ENCODE measurements at regions not wholly inside any gene's neighbourhood (a gene's known extent, or its start where the extent isn't known, plus 50 kb on each side); places are given as distances from the start of the nearest gene placed in this dataset.

GRCh38 chr10:124210263-124210662 lies 116.9 kb upstream of the CHST15 start (continued):
- TF ChIP-seq HSF1 (IDR thresholded peaks at IDR 0.05; ENCODE audit: low read depth, low read length): no peak
- no peak for TF ChIP-seq KAT2A (conservative IDR thresholded peaks at IDR 0.05; ENCODE audit: control insufficient read depth, low read depth, low read length)
- TF ChIP-seq RBBP5 (conservative IDR thresholded peaks at IDR 0.05): no peak

DNA sequence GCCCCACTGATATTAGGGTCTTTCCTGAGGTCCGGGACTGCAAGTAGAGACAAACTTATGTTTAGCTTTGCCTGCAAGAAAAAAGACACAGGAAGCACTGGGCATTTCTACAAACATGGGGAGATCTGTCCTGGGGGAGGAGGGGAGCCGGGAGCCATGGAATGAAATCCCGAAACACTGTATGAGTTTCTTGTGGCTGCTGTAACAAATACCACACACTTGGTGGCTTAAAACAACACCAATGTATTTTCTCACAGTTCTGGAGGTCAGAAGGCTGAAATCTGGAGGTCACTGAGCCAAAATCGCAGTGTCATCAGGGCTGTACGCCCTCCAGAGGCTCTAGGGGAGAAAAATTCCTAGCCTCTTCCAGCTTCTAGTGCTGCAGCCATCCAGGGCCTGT lies 114.0 kb upstream of the CHST15 start:
- RAD21 ChIA-PET (ENCODE audit: unreplicated experiment): no interaction called here
- no peak overlapping the region for H3K27ac ChIP-seq (ENCODE audit: control insufficient read depth, insufficient read depth)
- intact Hi-C loops (cut with micrococcal nuclease; ENCODE audit: unreplicated experiment): no loop called here
- no peaks in the 10 kb centered on the region for H3K4me1 ChIP-seq (ENCODE audit: control insufficient read depth, insufficient read depth, low read length)
- H3K79me2 ChIP-seq (ENCODE audit: control insufficient read depth, insufficient read depth, low read length): no peaks in the 10 kb centered on the region
- H4K20me1 ChIP-seq (ENCODE audit: control insufficient read depth, insufficient read depth): no peaks in the 10 kb centered on the region
- CTCF ChIA-PET: interaction anchor here (1.2 kb wide), 1 partner anchor 15 kb away, joined by 3 read pairs; no protein-coding TSS in a partner anchor
- no peak overlapping the region for H3K4me3 ChIP-seq
- H3K27me3 ChIP-seq (replicated peaks in 1 of 2; ENCODE audit: control insufficient read depth in 2 of 2, insufficient read depth in 2 of 2, low read length in 1 of 2): no peaks in the 10 kb centered on the region; a peak in 1 of 4 replicates
- H3K9me3 ChIP-seq (replicated peaks; ENCODE audit: control insufficient read depth, insufficient read depth, low read length): no peaks in the 10 kb centered on the region; the same call in 2 of the 3 replicates
- no peak for FAIRE-seq
- no peak overlapping the region for H3K9ac ChIP-seq (ENCODE audit: control insufficient read depth, insufficient read depth, low read length)
- H3K4me2 ChIP-seq (ENCODE audit: control insufficient read depth, insufficient read depth): no peak overlapping the region
- ATAC-seq: no peak
- TF ChIP-seq WRNIP1 (IDR thresholded peaks at IDR 0.05; ENCODE audit: borderline replicate concordance, low read depth, low read length): no peak
- BruUV-seq (replicated peaks): no TSS peak
- 9% methylated on average over 5 of the region's 5 CpGs for WGBS (ENCODE audit: insufficient coverage, insufficient replicate concordance, low lambda C conversion rate, missing lambda C conversion rate)
- H3K36me3 ChIP-seq (ENCODE audit: control insufficient read depth in 2 of 2, insufficient read depth in 2 of 2, low read length in 1 of 2): no peaks in the 10 kb centered on the region
- DNase-seq (ENCODE audit: low read depth, low spot score): no peak
- SMC1A ChIA-PET (ENCODE audit: uncharacterized antibody, unreplicated experiment): no interaction called here
- no peak overlapping the region for H2AFZ ChIP-seq (ENCODE audit: control insufficient read depth, low read depth, low read length)
- in situ Hi-C loops (cut with MboI): no loop called here
- POLR2A ChIA-PET: no interaction called here

DNA sequence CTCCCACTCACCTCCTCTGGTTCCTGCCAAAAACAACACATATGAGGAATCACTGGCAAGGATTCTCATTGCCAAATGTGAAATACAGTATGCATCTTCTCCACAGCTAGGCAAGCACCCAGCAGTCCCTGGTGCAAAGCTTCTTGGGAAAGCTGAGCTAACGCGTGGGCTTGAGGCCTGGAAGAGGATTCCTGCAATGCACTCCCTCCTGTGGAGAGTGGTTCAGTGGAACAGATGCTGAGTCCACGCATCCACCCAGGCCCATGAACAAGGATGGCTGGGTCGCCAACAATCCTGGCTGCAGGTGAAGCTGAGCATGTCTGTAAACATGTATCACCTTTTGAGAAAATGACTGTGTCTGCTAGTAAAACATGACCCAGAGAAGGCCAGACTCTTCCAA lies 113.2 kb upstream of the CHST15 start:
- Histone ChIP-seq H3K27me3 (replicated peaks in 1 of 2; ENCODE audit: control insufficient read depth in 2 of 2, insufficient read depth in 2 of 2, low read length in 1 of 2) (no peaks in the 10 kb centered on the region; a peak in 1 of 4 replicates), H3K9ac (ENCODE audit: control insufficient read depth, insufficient read depth, low read length) (no peak overlapping the region), H3K4me2 (ENCODE audit: control insufficient read depth, insufficient read depth) (no peak overlapping the region), H2AFZ (ENCODE audit: control insufficient read depth, low read depth, low read length) (no peak overlapping the region), H4K20me1 (ENCODE audit: control insufficient read depth, insufficient read depth) (no peaks in the 10 kb centered on the region), H3K27ac (ENCODE audit: control insufficient read depth, insufficient read depth) (no peak overlapping the region), H3K4me3 (no peak overlapping the region), H3K79me2 (ENCODE audit: control insufficient read depth, insufficient read depth, low read length) (no peaks in the 10 kb centered on the region), H3K36me3 (ENCODE audit: control insufficient read depth in 2 of 2, insufficient read depth in 2 of 2, low read length in 1 of 2) (no peaks in the 10 kb centered on the region), H3K4me1 (ENCODE audit: control insufficient read depth, insufficient read depth, low read length) (no peaks in the 10 kb centered on the region), H3K9me3 (replicated peaks; ENCODE audit: control insufficient read depth, insufficient read depth, low read length) (no peaks in the 10 kb centered on the region; the same call in 2 of the 3 replicates)
- BruUV-seq (replicated peaks): no TSS peak
- intact Hi-C loops (cut with micrococcal nuclease; ENCODE audit: unreplicated experiment) (no loop called here), in situ Hi-C loops (cut with MboI) (no loop called here)
- 70% methylated on average over 4 of the region's 4 CpGs for WGBS (ENCODE audit: insufficient coverage, insufficient replicate concordance, low lambda C conversion rate, missing lambda C conversion rate)
- ATAC-seq (no peak), DNase-seq (ENCODE audit: low read depth, low spot score) (no peak), FAIRE-seq (no peak)
- POLR2A ChIA-PET: no interaction called here
- SMC1A ChIA-PET (ENCODE audit: uncharacterized antibody, unreplicated experiment): interaction anchor here (2.9 kb wide), 1 partner anchor 26 kb away, joined by 6 read pairs; no protein-coding TSS in a partner anchor
- RAD21 ChIA-PET (ENCODE audit: unreplicated experiment): no interaction called here
- CTCF ChIA-PET: interaction anchor here (1.2 kb wide), 1 partner anchor 14 kb away, joined by 5 read pairs; no protein-coding TSS in a partner anchor
- TF ChIP-seq CEBPZ (IDR thresholded peaks at IDR 0.05; ENCODE audit: low read depth, low read length): no peak
- TF ChIP-seq RBBP5 (conservative IDR thresholded peaks at IDR 0.05): no peak
- no peak for TF ChIP-seq ZNF274 (IDR thresholded peaks at IDR 0.05; ENCODE audit: insufficient read depth, insufficient read length)
- no peak for TF ChIP-seq RCOR1 (conservative IDR thresholded peaks at IDR 0.05; ENCODE audit: low read depth, low read length)
- TF ChIP-seq STAT3 (IDR thresholded peaks at IDR 0.05; ENCODE audit: low read depth, low read length): no peak
- TF ChIP-seq KAT2A (conservative IDR thresholded peaks at IDR 0.05; ENCODE audit: control insufficient read depth, low read depth, low read length): no peak
- no peak for TF ChIP-seq TCF12 (IDR thresholded peaks at IDR 0.05; ENCODE audit: low read depth, low read length)
- no peak for TF ChIP-seq RUNX3 (IDR thresholded peaks at IDR 0.05; ENCODE audit: low read length)
- no peak for TF ChIP-seq POU2F2 (IDR thresholded peaks at IDR 0.05; ENCODE audit: borderline replicate concordance, low read depth, low read length)

All from GM12878 (cell line).